ENCODE measurements at regions not wholly inside any gene's neighbourhood (a gene's known extent, or its start where the extent isn't known, plus 50 kb on each side); places are given as distances from the start of the nearest gene placed in this dataset.

DNA sequence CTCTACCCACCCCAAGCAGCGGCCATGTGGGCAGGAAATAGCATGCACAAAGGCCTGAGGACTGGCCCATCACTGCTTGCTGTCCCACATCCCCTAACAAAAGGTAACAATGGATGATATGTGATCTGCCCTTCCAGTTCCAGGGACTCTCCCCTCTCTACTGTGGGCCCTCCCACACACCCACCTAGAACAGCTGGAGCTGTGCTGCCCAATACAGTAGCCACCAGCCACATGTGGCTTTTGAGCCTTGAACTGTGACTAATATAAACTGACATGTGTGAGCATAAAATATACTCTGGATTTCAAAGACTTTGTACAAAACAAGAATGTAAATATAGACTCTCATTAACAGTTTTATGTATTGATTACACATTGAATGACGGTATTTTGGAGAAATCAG lies 78.1 kb downstream of the C5orf15 start:
- TF ChIP-seq, protein P1, sequence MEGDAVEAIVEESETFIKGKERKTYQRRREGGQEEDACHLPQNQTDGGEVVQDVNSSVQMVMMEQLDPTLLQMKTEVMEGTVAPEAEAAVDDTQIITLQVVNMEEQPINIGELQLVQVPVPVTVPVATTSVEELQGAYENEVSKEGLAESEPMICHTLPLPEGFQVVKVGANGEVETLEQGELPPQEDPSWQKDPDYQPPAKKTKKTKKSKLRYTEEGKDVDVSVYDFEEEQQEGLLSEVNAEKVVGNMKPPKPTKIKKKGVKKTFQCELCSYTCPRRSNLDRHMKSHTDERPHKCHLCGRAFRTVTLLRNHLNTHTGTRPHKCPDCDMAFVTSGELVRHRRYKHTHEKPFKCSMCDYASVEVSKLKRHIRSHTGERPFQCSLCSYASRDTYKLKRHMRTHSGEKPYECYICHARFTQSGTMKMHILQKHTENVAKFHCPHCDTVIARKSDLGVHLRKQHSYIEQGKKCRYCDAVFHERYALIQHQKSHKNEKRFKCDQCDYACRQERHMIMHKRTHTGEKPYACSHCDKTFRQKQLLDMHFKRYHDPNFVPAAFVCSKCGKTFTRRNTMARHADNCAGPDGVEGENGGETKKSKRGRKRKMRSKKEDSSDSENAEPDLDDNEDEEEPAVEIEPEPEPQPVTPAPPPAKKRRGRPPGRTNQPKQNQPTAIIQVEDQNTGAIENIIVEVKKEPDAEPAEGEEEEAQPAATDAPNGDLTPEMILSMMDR (IDR thresholded peaks at IDR 0.05) = no peak
- TF ChIP-seq POLR2A (IDR thresholded peaks at IDR 0.05) = no peak

All from uterus (tissue), 2 donors.